ENCODE measurements at regions not wholly inside any gene's neighbourhood (a gene's known extent, or its start where the extent isn't known, plus 50 kb on each side); places are given as distances from the start of the nearest gene placed in this dataset.

- H2BK12ac ChIP-seq (ENCODE audit: insufficient read length, low read depth, low read length): no peak overlapping the region
- H3K27ac Mint-ChIP-seq: peak overlapping the region; percentile 31 to 65 (median 64); a peak in 5 of 7 replicates
- no peaks in the 10 kb centered on the region for H3K79me1 ChIP-seq (ENCODE audit: insufficient read depth, low read depth, low read length, poor library complexity, severe bottlenecking)
- no peaks in the 10 kb centered on the region for H3K79me2 ChIP-seq (ENCODE audit: insufficient read depth, low read length)
- H2BK120ac ChIP-seq (ENCODE audit: low read depth, low read length, poor library complexity, severe bottlenecking): no peak overlapping the region
- no peak overlapping the region for H3K9ac ChIP-seq (ENCODE audit: extremely low read depth, insufficient read length, low read length)
- H3K4me1 ChIP-seq (ENCODE audit: insufficient read depth, low read length): no peaks in the 10 kb centered on the region; the same call in 1 of the 2 replicates
- H4K5ac ChIP-seq (ENCODE audit: insufficient read length, low read depth, low read length): no peak overlapping the region
- no peak overlapping the region for H2BK15ac ChIP-seq (ENCODE audit: low read depth, low read length)
- H3K36me3 Mint-ChIP-seq (ENCODE audit: insufficient read depth in 1 of 3, low read depth in 3 of 3): no peaks in the 10 kb centered on the region
- H3K9me3 Mint-ChIP-seq: no peaks in the 10 kb centered on the region
- H3T11ph ChIP-seq (ENCODE audit: low read length): no peak overlapping the region
- no peak overlapping the region for H4K91ac ChIP-seq (ENCODE audit: insufficient read length, low read depth, low read length)
- H3K4me2 ChIP-seq (ENCODE audit: insufficient read depth, insufficient read length, low read length): no peak overlapping the region
- H2BK5ac ChIP-seq (ENCODE audit: insufficient read length, low read length): no peak overlapping the region
- H4K8ac ChIP-seq (replicated peaks; ENCODE audit: insufficient read length, low read depth, low read length): no peak overlapping the region
- WGBS (ENCODE audit: extremely low coverage, insufficient read length, low lambda C conversion rate): no CpG with 5 or more reads among the region's 5 CpGs
- H2AK5ac ChIP-seq (ENCODE audit: insufficient read length, low read length): no peak overlapping the region
- no peak overlapping the region for H3K23ac ChIP-seq (ENCODE audit: insufficient read length, low read depth, low read length)
- DNase-seq: no peak
- peak overlapping the region in 1 of 2 experiments; percentile 24; a peak in 1 of 5 replicates for H3K4me3 Mint-ChIP-seq
- H3K56ac ChIP-seq (ENCODE audit: insufficient read length, low read depth, low read length): no peak overlapping the region
- no peak overlapping the region for H2AFZ ChIP-seq (ENCODE audit: low read length)
- no peak overlapping the region for H2BK20ac ChIP-seq (ENCODE audit: low read depth, low read length, poor library complexity, severe bottlenecking)
- no peak overlapping the region for H3K4ac ChIP-seq (ENCODE audit: low read depth, low read length)
- H3K27me3 ChIP-seq (ENCODE audit: insufficient read depth, low read length): no peaks in the 10 kb centered on the region
- no peaks in the 10 kb centered on the region for H4K20me1 ChIP-seq (ENCODE audit: control insufficient read depth, insufficient read depth, insufficient read length)
- H3K23me2 ChIP-seq (ENCODE audit: insufficient read length, low read depth, low read length, poor library complexity, severe bottlenecking): no peaks in the 10 kb centered on the region
- H3K9me3 ChIP-seq (ENCODE audit: control insufficient read depth, low read depth, low read length): no peaks in the 10 kb centered on the region
- no peak overlapping the region for H3K14ac ChIP-seq (ENCODE audit: insufficient read depth, low read length)
- H3K4me1 Mint-ChIP-seq: peaks cover 26 to 31% of the 10 kb centered on the region in 2 experiments
- H3K27me3 Mint-ChIP-seq (ENCODE audit: low read depth): no peaks in the 10 kb centered on the region
- TF ChIP-seq CTCF (conservative IDR thresholded peaks at IDR 0.05): no peak
- no peak overlapping the region for H3K27ac ChIP-seq (ENCODE audit: insufficient read length, low read depth, low read length)
- no peak overlapping the region for H3K18ac ChIP-seq (ENCODE audit: insufficient read length, low read depth, low read length)
Measured at GRCh38 chr12:89947437-89948270, 239.0 kb upstream of the ATP2B1 start.

Measured in H9 (cell line).